NOMO-1 (cell line): ENCODE measurements at regions not wholly inside any gene's neighbourhood (a gene's known extent, or its start where the extent isn't known, plus 50 kb on each side); places are given as distances from the start of the nearest gene placed in this dataset.
"Not testable (repeated sequence)": the region's sequence is repeated elsewhere in the genome, so short reads cannot be mapped to it uniquely, and the experiment has no call there.

Experiments used
- DNase-seq, 2 experiments: peaks; one replicate each; lab custom pipeline; 2025; ENCODE audit not compliant: unreplicated experiment in 2 of 2; lab: John Stamatoyannopoulos, UW

DNA sequence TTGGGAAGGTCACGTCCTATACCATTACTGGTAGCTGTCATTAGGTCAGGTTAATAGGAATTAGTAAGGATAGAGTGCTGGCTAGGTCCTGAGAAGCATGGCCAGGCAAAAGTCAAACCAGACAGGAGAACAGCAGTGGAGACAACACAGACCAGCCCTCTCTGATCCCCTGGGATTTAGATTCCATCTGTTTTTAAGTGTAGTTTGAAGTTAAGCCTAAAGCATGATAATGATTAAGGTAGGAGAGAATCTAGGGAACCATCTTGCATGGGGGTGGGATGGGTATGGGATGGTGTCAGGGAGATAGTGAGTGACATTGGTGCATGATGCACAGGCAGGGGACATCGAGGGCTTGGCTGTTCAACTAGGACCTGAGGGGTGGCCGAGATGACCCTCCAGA, 96.6 kb downstream of the MYCN start:
- DNase-seq: no peak

DNA sequence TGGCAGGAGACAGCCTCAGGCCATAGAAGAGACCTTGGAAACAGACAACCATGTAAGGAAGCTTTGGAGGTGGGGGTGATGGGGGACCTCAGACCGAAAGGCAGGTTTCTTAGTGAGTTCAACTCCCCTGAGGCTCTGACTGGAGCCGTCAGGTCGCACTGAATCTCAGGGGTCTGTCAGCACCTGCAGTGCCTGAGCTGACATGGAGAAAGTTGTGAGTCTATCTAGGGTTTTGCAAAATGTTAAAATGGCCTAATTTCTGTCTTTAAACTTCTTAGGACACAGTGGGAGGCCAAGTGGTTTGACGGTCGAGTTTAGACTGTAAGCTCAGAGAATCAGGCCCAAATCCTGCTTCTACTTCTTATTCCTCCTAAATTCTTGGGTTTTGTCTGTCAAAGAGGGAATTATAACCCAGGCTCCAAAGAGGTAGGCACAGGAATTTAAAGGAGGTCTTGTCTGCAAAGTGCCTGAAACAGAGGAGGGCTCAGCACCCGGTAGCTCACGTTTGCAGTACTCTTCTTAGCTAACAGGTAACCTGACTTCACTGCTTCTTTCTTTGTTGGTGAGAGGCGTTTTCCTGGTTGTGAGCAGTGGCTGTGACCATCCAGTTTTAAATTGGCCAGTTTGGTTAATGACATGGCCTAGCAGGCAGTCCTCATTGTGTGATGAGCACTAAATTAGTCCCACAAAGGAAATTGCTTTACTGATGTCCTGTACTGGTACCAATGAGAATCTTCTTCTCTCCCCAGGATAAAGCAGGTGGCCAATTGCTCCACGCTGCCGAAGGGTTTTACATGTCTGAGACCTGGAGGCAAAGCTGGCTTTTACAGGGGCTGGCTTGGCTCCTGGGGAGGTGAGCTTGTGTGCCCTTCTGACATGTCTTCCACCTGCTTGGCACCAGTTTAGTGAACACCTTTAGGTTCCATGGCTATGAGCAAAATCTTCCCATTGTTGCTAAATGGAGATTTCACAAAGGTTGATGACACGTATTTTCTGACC, 95.7 kb downstream of the MYCN start:
- DNase-seq: no peak

DNA sequence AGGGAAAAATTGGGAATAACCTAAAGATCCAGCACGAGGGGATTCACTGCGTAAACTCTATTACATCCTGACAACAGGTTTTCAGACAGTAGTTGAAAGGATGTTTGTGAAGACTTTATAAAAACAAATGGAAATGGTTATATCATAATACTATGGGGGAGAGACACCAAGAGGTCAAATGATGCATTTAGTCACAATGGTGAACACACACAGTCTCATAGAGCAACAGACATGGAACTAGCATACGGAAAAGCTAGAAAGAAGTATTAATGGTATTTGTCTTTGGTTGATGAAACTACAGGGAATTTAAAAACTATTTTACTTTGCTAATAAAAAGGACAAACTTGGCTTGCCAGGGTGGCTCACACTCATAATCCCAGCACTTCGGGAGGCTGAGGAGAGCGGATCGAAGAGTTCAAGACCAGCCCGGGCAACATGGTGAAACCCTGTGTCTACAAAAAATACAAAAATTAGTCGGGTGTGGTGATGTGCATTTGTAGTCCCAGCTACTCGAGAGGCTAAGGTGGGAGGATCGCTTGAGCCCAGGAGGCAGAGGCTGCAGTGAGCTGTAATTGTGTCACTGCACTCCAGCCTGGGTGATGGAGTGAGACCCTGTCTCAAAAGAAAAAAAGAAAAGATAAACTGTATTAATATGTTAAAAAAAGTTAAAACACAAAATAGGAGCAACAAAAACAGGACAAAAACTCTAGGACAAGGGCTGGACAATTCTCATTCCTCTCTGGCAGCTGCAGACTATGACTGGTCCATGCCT, 94.8 kb downstream of the MYCN start:
- no peak for DNase-seq

DNA sequence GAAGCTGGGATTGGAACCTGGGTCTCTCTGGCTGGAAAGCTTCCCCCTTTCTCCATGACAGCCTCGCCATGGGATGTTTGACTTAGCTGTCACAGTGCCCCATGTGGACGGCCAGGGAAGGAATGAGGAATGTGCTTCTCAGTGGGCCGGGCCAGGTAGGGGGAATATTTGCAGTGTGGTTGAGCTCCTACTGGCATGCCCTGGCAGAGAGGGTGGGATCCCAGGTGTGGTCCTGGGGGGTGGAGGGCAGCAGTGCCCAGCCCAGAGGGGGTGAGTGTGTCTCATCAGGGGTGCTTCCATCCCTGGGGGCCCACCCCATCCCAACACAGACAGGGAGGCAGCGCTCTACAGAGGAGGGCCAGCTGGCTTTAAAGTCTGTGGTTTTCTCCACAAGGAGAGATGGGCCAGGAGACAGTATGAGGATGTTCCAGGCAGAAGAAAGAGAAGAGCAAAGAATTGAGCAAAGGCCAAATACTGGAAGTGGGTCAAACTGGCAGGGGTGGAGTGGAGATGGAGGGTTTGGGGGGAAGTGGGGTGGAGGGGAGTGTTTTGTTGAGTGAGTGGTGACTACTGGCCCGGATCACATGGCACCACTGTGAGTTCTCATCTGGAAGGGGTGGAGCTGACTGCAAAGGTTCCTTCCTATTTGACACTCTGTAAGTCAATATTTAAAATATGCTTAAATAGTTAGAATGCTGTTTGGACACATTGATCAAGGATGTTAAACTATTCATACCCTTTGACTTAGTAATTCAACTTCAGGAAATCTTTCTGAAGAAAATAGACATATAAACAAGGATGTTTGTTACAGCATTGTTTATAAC, 94.0 kb downstream of the MYCN start:
- DNase-seq: no peak

DNA sequence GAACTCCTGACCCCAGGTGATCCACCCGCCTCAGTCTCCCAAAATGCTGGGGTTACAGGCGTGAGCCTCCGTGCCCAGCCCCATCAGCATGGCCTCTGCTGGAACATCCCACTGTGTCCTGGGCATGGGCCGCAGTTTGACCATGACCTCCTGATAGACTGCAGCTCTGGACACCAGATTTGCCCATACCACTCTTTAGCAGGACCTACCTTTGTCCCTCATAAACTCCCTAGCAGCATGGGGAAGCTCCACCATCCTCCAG, 92.6 kb downstream of the MYCN start:
- DNase-seq: no peak

DNA sequence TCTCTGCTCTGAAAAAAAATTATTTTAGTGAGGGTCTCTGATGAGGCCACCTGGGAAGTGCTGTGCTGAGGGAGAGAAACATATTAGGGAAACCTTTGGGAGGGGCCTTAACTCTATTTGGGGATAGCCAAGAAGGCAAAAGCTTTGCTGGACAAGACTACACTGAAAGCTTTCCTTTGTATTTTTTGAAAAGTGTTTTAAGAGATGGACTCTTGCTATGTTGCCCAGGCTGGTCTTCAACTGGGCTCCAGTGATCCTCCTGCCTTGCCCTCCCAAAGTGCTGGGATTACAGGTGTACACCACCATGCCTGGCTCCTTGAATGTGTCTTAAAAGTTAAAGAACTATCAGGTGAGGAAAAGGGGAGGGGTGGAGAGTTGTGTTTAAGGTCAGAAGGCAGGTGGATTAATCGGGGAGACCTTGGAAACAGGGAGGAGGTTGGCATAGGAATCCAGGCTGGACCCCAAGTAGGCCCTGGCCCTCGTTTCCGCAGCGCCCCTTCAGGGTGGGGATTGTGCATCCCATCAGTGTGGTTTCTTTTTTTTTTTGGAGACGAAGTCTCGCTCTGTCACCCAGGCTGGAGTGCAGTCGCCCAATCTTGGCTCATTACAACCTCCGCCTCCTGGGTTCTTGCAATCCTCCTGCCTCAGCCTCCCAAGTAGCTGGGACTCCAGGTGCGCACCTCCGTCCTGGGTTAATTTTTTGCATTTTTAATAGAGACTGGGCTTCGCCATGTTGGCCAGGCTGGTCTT, 92.1 kb downstream of the MYCN start:
- no peak for DNase-seq

DNA sequence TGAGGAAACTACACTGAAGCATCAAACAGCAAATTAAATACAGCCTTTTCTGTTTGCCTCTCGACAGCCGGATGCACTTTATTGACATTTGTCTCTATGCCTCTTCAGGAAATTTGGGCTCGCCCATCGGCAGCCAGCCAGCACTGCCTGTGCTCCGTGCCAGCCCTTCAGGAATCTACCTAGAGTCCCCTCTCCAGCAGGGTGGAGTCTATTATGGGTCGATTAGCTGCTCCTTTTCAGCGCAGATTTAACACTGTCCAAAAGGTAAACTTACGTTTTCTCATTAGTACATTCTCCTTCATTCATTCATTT, 91.5 kb downstream of the MYCN start:
- no peak for DNase-seq

DNA sequence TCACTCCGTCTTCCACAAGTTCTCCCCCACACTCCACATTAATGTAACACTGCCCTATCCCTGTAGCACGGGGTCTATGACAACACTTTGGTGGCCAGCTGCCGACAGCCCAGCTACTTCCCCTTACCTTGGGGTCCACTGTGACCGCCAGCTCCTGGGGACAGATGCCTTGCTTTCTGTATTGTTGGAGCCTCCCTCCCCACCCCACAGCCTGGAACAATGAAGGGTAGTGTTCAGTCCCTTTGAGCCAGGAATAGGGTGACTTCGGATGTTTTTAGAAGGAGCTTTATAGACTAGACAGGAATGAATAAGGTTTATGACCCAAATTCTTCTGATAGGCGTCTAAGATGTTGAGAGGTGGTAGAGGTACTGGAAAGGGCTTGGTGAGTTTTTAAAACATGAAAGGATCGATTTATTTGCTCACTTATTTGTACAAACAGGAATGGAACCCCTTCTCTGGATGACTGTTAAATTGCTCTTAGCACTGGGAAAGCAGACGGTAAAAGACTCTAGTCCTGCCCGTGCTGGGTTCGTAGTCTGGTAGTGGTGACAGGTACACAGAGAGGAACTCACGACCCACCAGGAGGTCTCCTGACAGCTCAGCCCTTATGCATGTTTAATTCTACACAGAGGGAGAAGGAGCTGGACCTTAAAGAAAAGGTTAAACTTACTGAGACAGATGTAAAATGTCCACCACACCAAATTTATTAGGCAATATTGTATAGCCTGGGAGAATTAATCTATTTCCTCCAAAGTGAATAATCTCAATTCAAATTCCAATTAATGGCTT, 90.9 kb downstream of the MYCN start:
- no peak for DNase-seq

DNA sequence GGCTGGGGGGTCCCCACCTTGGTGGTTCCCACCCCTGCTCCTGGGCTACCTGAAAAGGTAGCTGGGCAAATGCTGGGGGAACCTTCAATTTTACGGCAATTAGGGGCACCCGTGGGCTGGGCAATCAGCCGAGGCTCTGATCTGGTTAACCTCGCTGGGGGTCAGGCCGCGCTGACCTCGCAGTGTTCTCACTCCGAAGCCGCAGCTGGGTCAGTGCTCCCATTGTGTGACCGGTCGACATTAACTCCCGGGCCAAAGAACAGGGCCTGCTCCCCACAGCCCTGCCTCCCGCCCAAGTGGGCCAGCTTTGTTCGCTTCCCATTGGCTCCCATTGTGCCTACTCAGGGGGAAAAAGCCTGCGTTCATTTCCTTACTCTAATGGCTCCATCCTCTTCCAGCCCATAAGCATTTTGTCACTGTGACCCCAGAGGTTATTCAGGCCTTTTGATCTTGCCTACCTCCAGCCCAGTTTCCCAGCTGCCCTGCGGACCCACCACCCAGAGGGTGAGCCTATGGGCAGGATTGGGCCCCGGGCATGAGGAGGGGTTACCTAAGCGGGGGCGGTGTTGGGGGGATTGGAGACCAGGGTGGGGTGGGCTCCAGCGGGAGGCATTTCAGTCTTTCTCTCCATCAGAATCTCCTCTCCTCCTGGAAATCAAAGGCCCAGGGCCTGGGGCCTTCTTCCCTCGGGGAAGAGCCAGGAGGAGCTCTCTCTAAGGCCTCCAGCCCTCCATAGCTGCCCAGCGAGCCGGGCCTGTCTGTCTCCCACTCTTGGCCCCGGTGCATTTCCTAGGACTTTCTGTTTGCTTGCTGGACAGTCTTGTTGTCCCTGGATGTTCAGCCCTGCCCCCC, 90.1 kb downstream of the MYCN start:
- DNase-seq: no peak

DNA sequence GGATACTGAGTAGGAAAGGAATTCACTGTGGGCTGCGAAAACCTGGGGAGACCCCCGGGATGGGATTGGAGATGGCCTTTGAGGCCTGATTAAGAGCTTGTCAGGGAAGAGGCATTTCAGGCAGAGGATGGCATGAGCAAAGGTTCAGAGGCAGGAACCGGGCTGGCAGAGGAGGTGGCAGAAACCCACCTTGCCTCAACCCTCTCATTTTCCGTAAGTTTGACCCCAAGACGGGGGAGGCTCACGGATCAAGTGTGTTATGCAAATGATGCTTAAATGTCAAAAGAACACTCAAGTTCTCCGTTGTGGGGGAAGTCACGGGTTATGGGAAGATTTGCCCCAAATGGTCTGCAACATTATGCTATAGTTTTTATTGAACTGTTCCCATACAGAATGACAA, 88.3 kb downstream of the MYCN start:
- no peak for DNase-seq

DNA sequence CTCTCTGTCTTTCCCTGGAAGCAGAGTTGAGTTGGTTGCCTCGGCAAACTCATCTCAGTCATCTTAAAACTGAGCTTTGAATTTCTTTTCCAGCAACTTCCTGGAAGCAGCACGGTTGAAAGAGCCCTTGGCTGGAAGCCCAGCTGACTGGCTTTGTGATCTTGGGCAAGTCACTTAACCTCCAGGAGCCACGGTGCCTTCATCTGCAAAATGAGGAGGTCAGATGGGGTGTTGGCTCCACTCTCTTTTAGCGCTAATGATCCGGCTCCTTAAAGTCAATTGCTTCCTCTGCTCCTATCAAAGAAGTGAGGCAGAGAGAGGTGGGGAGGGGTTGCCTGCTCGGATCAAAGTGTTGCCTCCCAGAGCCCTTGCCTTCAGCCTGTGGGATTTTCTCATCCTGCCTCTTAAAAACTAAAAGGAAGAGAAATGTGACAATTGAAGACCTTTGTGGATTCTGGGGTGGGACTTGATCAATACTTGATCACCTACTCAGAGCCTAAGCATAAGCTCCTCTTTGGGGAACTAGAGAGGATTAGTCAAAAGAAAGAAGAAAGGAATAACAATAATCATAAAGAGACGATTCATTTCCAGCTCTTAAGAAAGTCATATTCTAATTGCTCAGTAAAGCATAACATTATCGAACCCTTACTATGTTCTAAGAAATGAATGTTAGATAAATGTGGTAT, 86.6 kb downstream of the MYCN start:
- DNase-seq: no peak

DNA sequence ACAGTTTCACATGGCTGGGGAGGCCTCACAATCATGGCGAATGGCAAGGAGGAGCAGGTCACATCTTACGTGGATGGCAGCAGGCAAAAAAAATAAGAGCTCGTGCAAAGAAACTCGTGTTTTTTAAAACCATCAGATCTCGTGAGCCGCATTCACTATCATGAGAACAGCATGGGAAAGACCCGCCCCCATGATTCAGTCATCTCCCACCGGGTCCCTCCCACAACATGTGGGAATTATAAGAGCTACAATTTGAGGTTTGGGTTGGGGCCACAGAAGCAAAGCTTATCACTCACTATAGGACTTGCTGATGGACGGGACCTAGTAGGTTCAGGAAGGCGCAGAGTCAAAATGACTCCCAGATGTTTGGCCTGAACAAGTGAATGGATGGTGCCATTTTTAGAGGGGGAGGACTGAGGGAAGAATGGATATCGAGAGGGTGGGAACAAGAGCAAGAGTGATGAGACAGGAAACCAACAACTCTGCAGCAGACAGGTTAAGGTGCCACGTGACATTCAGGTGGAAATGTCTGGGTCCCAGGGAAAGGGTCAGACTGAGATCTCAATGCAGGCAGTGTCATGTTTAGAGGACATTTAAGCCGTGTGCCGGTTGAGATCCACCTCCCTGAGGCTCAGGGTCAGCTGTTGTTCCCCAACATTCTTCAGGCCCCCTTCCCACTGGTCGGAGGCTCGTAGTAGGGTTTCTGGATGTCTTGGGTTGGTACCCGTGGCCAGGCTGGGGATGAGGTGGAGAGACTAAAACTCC, 85.7 kb downstream of the MYCN start:
- DNase-seq: no peak

DNA sequence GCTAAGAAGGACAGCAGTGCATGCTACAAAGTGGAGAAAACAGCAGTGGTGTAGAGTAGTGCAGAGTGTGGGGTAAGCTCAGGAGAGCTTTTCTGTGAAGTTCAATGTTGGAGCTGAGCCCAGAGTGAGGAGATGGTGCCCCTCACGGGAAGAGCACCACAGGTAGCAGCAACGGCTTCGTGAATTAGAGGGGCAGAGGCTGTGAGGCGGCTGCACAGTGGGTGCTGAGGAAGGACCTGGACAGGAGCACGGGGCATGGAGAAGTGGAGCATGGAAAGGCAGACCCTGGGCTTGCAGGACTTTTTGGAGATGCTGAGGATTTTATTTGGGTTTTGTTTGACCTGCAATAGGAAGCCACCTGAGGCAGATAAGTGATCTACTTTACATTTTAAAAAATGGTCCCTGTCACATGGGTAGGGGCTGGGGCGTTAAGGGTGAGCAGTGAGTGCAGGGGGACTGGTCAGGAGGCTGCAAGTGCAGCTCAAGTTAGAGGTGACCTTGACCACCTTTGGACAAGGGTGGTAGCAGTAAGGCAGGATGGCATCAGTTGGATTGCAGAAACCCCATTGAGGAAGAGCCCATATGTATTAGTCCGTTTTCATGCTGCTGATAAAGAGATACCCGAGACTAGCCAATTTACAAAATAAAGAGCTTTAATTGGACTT, 85.0 kb downstream of the MYCN start:
- DNase-seq: no peak

DNA sequence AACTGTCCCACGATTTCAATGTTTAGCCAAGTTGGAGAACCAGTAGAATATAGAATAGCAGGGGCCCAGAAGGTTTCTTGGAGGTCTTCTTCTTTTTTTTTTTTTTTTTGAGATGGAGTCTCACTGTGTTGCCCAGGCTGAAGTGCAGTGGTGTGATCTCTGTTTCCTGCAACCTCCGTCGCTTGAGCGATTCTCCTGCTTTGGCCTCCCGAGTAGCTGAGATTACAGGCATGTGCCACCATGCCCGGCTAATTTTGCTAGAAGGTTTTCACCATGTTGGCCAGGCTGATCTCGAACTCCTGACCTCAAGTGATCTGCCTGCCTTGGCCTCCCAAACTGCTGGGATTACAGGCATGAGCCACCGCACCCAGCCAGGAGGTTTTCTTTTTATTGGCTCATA, 84.3 kb downstream of the MYCN start:
- DNase-seq: not testable (repeated sequence)

DNA sequence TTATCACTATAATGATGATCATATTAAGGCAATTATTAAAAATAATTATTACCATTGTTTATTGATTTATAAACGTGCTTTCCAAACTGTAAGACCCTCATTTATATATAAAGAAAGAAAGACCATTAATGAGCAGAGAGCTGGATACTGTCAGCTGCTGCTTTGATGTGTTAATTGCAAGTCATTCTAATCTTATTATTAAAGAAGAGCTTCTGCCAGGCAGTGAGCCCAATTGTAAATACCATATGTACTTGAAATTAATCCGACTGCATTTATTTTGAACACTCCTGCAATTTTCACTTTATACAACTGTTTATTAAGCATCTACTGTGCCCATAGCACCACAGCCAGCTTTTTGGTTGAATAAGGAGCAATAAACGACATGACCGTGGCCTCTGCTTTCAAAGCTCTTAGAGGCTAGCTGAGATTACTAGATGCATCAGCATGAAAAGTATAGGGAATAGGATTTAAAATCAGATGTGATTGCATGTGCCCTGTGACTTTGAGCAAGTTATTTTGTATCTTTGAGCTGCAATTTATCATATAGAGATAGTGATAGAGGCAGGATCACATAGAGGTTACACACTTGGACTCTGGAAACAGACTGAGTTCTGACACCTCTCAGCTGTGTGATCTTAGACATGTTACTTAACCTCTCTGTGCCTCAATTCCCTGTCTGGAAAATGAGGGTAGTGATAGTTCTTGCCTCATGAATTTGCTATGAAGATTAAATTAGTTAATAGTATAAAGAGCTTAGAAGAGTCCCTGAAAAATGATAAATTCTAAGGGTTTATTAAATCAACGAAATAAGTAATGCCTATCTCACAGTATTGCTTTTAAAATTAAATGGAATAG, 83.4 kb downstream of the MYCN start:
- no peak for DNase-seq

DNA sequence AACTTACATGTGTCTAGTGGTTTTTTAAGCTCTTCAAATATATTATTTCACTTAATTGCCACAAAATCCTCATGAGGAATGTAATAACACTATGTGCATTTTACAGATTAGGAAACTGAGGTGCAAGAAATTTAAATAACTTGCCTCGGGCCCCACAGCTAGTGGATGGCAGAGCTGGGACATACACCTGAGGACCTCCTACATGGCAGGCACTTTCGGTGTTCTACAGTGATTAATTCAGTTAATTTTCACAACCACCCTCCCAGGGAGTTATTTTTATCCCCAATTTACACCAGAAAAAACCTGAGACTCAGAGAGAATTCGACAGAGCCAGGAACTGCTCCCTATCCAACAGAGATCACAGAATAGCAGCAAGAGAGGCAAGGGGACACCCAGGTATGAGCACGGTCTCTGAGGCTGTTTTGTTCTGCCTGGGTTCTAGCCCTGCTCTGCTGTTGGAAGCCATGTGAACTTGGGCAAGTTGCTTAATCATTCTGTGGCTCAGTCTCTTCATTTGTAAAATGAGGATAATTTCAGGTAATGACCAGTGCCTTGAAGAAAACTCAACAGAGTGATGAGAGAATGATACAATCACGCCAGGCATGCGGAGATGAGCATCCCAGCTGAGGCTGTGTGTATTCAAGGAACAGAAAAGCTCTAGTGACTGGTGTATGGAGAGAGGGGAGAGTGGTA, 82.3 kb downstream of the MYCN start:
- no peak for DNase-seq
